ENCODE measurements at regions not wholly inside any gene's neighbourhood (a gene's known extent, or its start where the extent isn't known, plus 50 kb on each side); places are given as distances from the start of the nearest gene placed in this dataset.
A peak's percentile ranks its signal among the peaks of the same experiment; 100 is the strongest.
"Not testable (repeated sequence)": the region's sequence is repeated elsewhere in the genome, so short reads cannot be mapped to it uniquely, and the experiment has no call there.

- DNase-seq (ENCODE audit: low spot score): no peak
These were observed 410.1 kb downstream of the SUCLG1 start for GRCh38 chr2:84048964-84049363.

- DNase-seq (ENCODE audit: low spot score): no peak
These were observed 417.6 kb downstream of the SUCLG1 start for GRCh38 chr2:84041506-84041905.

GRCh38 chr2:84040281-84040680 lies 418.8 kb downstream of the SUCLG1 start:
- no peak for DNase-seq (ENCODE audit: low spot score)

- no peak for DNase-seq (ENCODE audit: low spot score)
These were observed 420.2 kb downstream of the SUCLG1 start for GRCh38 chr2:84038866-84039265.

- no peak for DNase-seq (ENCODE audit: low spot score)
These were observed 425.6 kb downstream of the SUCLG1 start for GRCh38 chr2:84033347-84033974.

- no peak for DNase-seq (ENCODE audit: low spot score)
These were observed 427.6 kb downstream of the SUCLG1 start for GRCh38 chr2:84031312-84032050.

- no peak for DNase-seq (ENCODE audit: low spot score)
These were observed 429.0 kb downstream of the SUCLG1 start for GRCh38 chr2:84029903-84030575.

GRCh38 chr2:84026818-84027217 lies 432.3 kb downstream of the SUCLG1 start:
- no peak for DNase-seq (ENCODE audit: low spot score)

- DNase-seq (ENCODE audit: low spot score): peak; percentile 6
These were observed 436.2 kb downstream of the SUCLG1 start for GRCh38 chr2:84022810-84023431.

GRCh38 chr2:84017010-84017409 lies 442.1 kb downstream of the SUCLG1 start:
- no peak for DNase-seq (ENCODE audit: low spot score)

GRCh38 chr2:84016183-84016582 lies 442.9 kb downstream of the SUCLG1 start:
- no peak for DNase-seq (ENCODE audit: low spot score)

GRCh38 chr2:83997889-83998288 lies 461.2 kb downstream of the SUCLG1 start:
- no peak for DNase-seq (ENCODE audit: low spot score)

GRCh38 chr2:83994633-83995179 lies 464.4 kb downstream of the SUCLG1 start:
- DNase-seq (ENCODE audit: low spot score): no peak

- DNase-seq (ENCODE audit: low spot score): no peak
These were observed 465.0 kb downstream of the SUCLG1 start for GRCh38 chr2:83993873-83994632.

- DNase-seq (ENCODE audit: low spot score): no peak
These were observed 467.1 kb downstream of the SUCLG1 start for GRCh38 chr2:83991992-83992391.

- no peak for DNase-seq (ENCODE audit: low spot score)
These were observed 468.4 kb downstream of the SUCLG1 start for GRCh38 chr2:83990636-83991035.

GRCh38 chr2:83976628-83977027 lies 482.5 kb downstream of the SUCLG1 start:
- DNase-seq (ENCODE audit: low spot score): not testable (repeated sequence)

GRCh38 chr2:83972128-83972527 lies 487.0 kb downstream of the SUCLG1 start:
- no peak for DNase-seq (ENCODE audit: low spot score)

GRCh38 chr2:83971547-83971946 lies 487.5 kb downstream of the SUCLG1 start:
- no peak for DNase-seq (ENCODE audit: low spot score)

GRCh38 chr2:83970217-83970929 lies 488.7 kb downstream of the SUCLG1 start:
- no peak for DNase-seq (ENCODE audit: low spot score)

GRCh38 chr2:83969085-83969484 lies 490.0 kb downstream of the SUCLG1 start:
- DNase-seq (ENCODE audit: low spot score): no peak

All from AG08396 (cell line).